H1 (cell line): ENCODE measurements at regions not wholly inside any gene's neighbourhood (a gene's known extent, or its start where the extent isn't known, plus 50 kb on each side); places are given as distances from the start of the nearest gene placed in this dataset.

ENCODE experiments used
- CTCF ChIA-PET: fragments of 300-600 bp; sonication (Branson Sonifier 250); formaldehyde crosslinking; loops from one replicate; lab custom pipeline; 2021; ENCODE audit not compliant: partially characterized antibody; lab: Charles Lee
- POLR2A ChIA-PET: fragments of 300-600 bp; sonication (Branson Sonifier 250); formaldehyde crosslinking; loops from one replicate; lab custom pipeline; 2021; ENCODE audit warnings: inconsistent platforms; ENCODE audit not compliant: partially characterized antibody; lab: Charles Lee
- DNase-seq, 2 experiments: peaks; one replicate each; pipeline versions ENCODE4 v3.0.0 to v3.0.0-alpha.2; 2010 to 2022; ENCODE audit warnings: low spot score in 2 of 2, low read depth in 1 of 2, mixed read lengths in 1 of 2
- FAIRE-seq: peaks from 2 replicates; lab custom pipeline; 2011; peaks lifted over from hg19 to GRCh38; lab: Jason Lieb, UNC
- H2AFZ ChIP-seq: 2 replicates; pipeline ENCODE4 v1.8.1; 2012; ENCODE audit warnings: low read length, inconsistent platforms
- H2AK5ac ChIP-seq: 2 replicates; pipeline ENCODE4 v1.6.1; 2013; ENCODE audit warnings: low read depth, low read length
- H2BK120ac ChIP-seq: replicated peaks from 2 replicates; pipeline ENCODE3; 2013; ENCODE audit warnings: low read depth, low read length, inconsistent platforms
- H2BK12ac ChIP-seq: 2 replicates; pipeline ENCODE4 v1.6.1; 2013; ENCODE audit warnings: low read depth, low read length
- H2BK15ac ChIP-seq: 2 replicates; pipeline ENCODE4 v1.6.1; 2013; ENCODE audit warnings: low read length
- H2BK20ac ChIP-seq: 2 replicates; pipeline ENCODE4 v1.6.1; 2013; ENCODE audit warnings: low read length
- H2BK5ac ChIP-seq: 2 replicates; pipeline ENCODE4 v1.6.1; 2013; ENCODE audit warnings: low read depth, low read length
- H3K14ac ChIP-seq: 2 replicates; pipeline ENCODE4 v1.6.1; 2013; ENCODE audit warnings: inconsistent platforms; ENCODE audit not compliant: insufficient read length
- H3K18ac ChIP-seq: 2 replicates; pipeline ENCODE4 v1.6.1; 2013; ENCODE audit warnings: low read length; ENCODE audit errors: extremely low read depth
- H3K23ac ChIP-seq: 2 replicates; pipeline ENCODE4 v1.6.1; 2013; ENCODE audit warnings: inconsistent platforms; ENCODE audit not compliant: insufficient read length
- H3K23me2 ChIP-seq: 2 replicates; pipeline ENCODE4 v1.6.1; 2013; ENCODE audit warnings: low read depth, low read length
- H3K27ac ChIP-seq: 2 replicates; pipeline ENCODE4 v1.6.1; 2011; ENCODE audit warnings: low read depth, low read length, inconsistent platforms
- H3K27me3 ChIP-seq, 4 experiments: replicated peaks in 1 of 4; 1 replicate in 1 of 4; 2 replicates in 3 of 4; pipeline versions ENCODE4 v1.6.1 to v1.8.1; 2011 to 2013; ENCODE audit warnings: low read length in 3 of 4, mild to moderate bottlenecking in 3 of 4, inconsistent platforms in 2 of 4, mixed read lengths in 2 of 4, moderate library complexity in 1 of 4; ENCODE audit not compliant: control insufficient read depth in 3 of 4, insufficient read depth in 3 of 4; ENCODE audit errors: extremely low read depth in 1 of 4
- H3K36me3 ChIP-seq, 4 experiments: 2 replicates each; pipeline versions ENCODE4 v1.6.1 to v1.8.1; 2011 to 2013; ENCODE audit warnings: mild to moderate bottlenecking in 4 of 4, low read length in 3 of 4, moderate library complexity in 2 of 4, control low read depth in 1 of 4, inconsistent platforms in 1 of 4; ENCODE audit not compliant: insufficient read depth in 4 of 4, control insufficient read depth in 2 of 4
- H3K4ac ChIP-seq: replicated peaks from 2 replicates; pipeline ENCODE3; 2013; ENCODE audit warnings: low read length, low read depth, mixed read lengths, inconsistent platforms; ENCODE audit not compliant: insufficient read length
- H3K4me1 ChIP-seq, 4 experiments: replicated peaks in 1 of 4; 1 replicate in 1 of 4; 2 replicates in 3 of 4; pipeline versions ENCODE4 v1.6.1 to v1.8.1; 2011 to 2013; ENCODE audit warnings: low read length in 3 of 4, inconsistent platforms in 2 of 4, mixed read lengths in 1 of 4; ENCODE audit not compliant: insufficient read depth in 4 of 4, control insufficient read depth in 3 of 4
- H3K4me2 ChIP-seq, 2 experiments: 2 replicates each; pipeline versions ENCODE4 v1.6.1 to v1.8.1; 2011 to 2013; ENCODE audit warnings: low read depth in 2 of 2, low read length in 2 of 2, control low read depth in 1 of 2, inconsistent platforms in 1 of 2, mild to moderate bottlenecking in 1 of 2; ENCODE audit not compliant: insufficient read depth in 1 of 2
- H3K4me3 ChIP-seq, 4 experiments: fragments of 200-600, 300-600 bp in 1 of 4; sonication (generic), shearing (Covaris generic), sonication (Bioruptor Twin) in 1 of 4; 2 replicates each; pipeline versions ENCODE4 v1.5.1 to v1.8.1; 2011 to 2016; ENCODE audit warnings: low read length in 4 of 4, low read depth in 3 of 4, control low read depth in 2 of 4, inconsistent platforms in 2 of 4, mild to moderate bottlenecking in 2 of 4, mixed read lengths in 1 of 4, moderate library complexity in 1 of 4; ENCODE audit not compliant: insufficient read depth in 2 of 4; ENCODE audit errors: extremely low read depth in 1 of 4
- H3K56ac ChIP-seq: replicated peaks from 2 replicates; pipeline ENCODE3; 2013; ENCODE audit warnings: low read depth, mild to moderate bottlenecking, mixed read lengths, low read length, inconsistent platforms; ENCODE audit not compliant: insufficient read length
- H3K79me1 ChIP-seq: 2 replicates; pipeline ENCODE4 v1.6.1; 2013; ENCODE audit warnings: low read depth, low read length, control low read depth
- H3K79me2 ChIP-seq, 2 experiments: 2 replicates each; pipeline versions ENCODE4 v1.6.1 to v1.8.1; 2012 to 2013; ENCODE audit warnings: low read length in 2 of 2, mild to moderate bottlenecking in 2 of 2, inconsistent platforms in 1 of 2; ENCODE audit not compliant: insufficient read depth in 2 of 2, control insufficient read depth in 1 of 2
- H3K9ac ChIP-seq, 4 experiments: replicated peaks in 1 of 4; 1 replicate in 1 of 4; 2 replicates in 3 of 4; pipeline versions ENCODE4 v1.6.1 to v1.8.1; 2011 to 2013; ENCODE audit warnings: low read depth in 3 of 4, low read length in 3 of 4, control low read depth in 2 of 4, mild to moderate bottlenecking in 2 of 4, moderate library complexity in 2 of 4, inconsistent platforms in 1 of 4; ENCODE audit errors: extremely low read depth in 1 of 4
- H3K9me3 ChIP-seq, 2 experiments: 2 replicates each; pipeline versions ENCODE4 v1.6.1 to v1.8.1; 2012 to 2013; ENCODE audit warnings: mild to moderate bottlenecking in 2 of 2, moderate library complexity in 2 of 2, control low read depth in 1 of 2, inconsistent platforms in 1 of 2, low read depth in 1 of 2, low read length in 1 of 2, mixed read lengths in 1 of 2; ENCODE audit not compliant: insufficient read depth in 2 of 2
- H4K20me1 ChIP-seq, 2 experiments: replicated peaks in 1 of 2; 2 replicates each; pipeline versions ENCODE3 to v1.8.1; 2011 to 2013; ENCODE audit warnings: inconsistent platforms in 2 of 2, low read length in 2 of 2, mild to moderate bottlenecking in 1 of 2; ENCODE audit not compliant: insufficient read depth in 2 of 2, control insufficient read depth in 1 of 2
- H4K5ac ChIP-seq: 2 replicates; pipeline ENCODE4 v1.6.1; 2013; ENCODE audit warnings: low read length, low read depth, mixed read lengths, inconsistent platforms; ENCODE audit not compliant: insufficient read length
- H4K8ac ChIP-seq: 2 replicates; pipeline ENCODE4 v1.8.0; 2013; ENCODE audit warnings: mild to moderate bottlenecking, moderate library complexity, low read length, inconsistent platforms; ENCODE audit not compliant: insufficient read depth; ENCODE audit errors: extremely low read depth
- H4K91ac ChIP-seq: replicated peaks from 2 replicates; pipeline ENCODE3; 2013; ENCODE audit warnings: low read length, mixed read lengths, inconsistent platforms; ENCODE audit not compliant: insufficient read length
- ATF3 ChIP-seq: IDR thresholded peaks from 2 replicates; pipeline ENCODE4 v1.6.1; 2011; ENCODE audit warnings: low read depth, mild to moderate bottlenecking, low read length; ENCODE audit not compliant: insufficient read depth
- CBX8 ChIP-seq: fragments of 300-800, 300-1000 bp; sonication (generic); IDR thresholded peaks from 2 replicates; pipeline ENCODE4 v1.7.1; 2016; ENCODE audit warnings: low read depth, low read length, borderline replicate concordance
- CTCF ChIP-seq, 3 experiments: IDR thresholded peaks; 1 replicate in 2 of 3; 2 replicates in 1 of 3; pipeline versions ENCODE4 v1.5.1 to v1.6.1; 2011; ENCODE audit warnings: low read length in 3 of 3, mild to moderate bottlenecking in 3 of 3, inconsistent platforms in 2 of 3, low read depth in 1 of 3, moderate library complexity in 1 of 3; ENCODE audit not compliant: insufficient read depth in 1 of 3; ENCODE audit errors: control extremely low read depth in 1 of 3
- HDAC2 ChIP-seq, 2 experiments: fragments of 300-600 bp in 1 of 2; sonication (generic) in 1 of 2; IDR thresholded peaks; 2 replicates each; pipeline ENCODE4 v1.6.1; 2011 to 2012; ENCODE audit warnings: low read depth in 2 of 2, low read length in 2 of 2, mild to moderate bottlenecking in 2 of 2, moderate library complexity in 2 of 2, borderline replicate concordance in 1 of 2, inconsistent platforms in 1 of 2
- JUN ChIP-seq: IDR thresholded peaks from 2 replicates; pipeline ENCODE4 v1.6.1; 2011; ENCODE audit warnings: low read depth, mild to moderate bottlenecking, improper control_type of control experiment, low read length
- MAFK ChIP-seq: IDR thresholded peaks from 2 replicates; pipeline ENCODE4 v1.6.1; 2012; ENCODE audit warnings: low read depth, mild to moderate bottlenecking, improper control_type of control experiment, low read length
- SIRT6 ChIP-seq: IDR thresholded peaks from one replicate; pipeline ENCODE4 v1.7.1; 2012; ENCODE audit warnings: low read length, inconsistent platforms
- SIX5 ChIP-seq: IDR thresholded peaks from 2 replicates; pipeline ENCODE4 v1.6.1; 2011; ENCODE audit warnings: mild to moderate bottlenecking, low read depth, low read length
- SP2 ChIP-seq: IDR thresholded peaks from 2 replicates; pipeline ENCODE4 v1.6.1; 2012; ENCODE audit warnings: mild to moderate bottlenecking, low read length, inconsistent platforms
- TCF12 ChIP-seq: IDR thresholded peaks from 2 replicates; pipeline ENCODE4 v1.6.1; 2011; ENCODE audit warnings: low read depth, mild to moderate bottlenecking, low read length
- YY1 ChIP-seq: IDR thresholded peaks from 2 replicates; pipeline ENCODE4 v1.6.1; 2011; ENCODE audit warnings: low read depth, mild to moderate bottlenecking, low read length
- WGBS, 2 experiments: shearing (Covaris generic) in 1 of 2; methylation state at CpG; one replicate each; pipeline versions ENCODE4 v1.1.6 to v1.1.7; 2013 to 2015; ENCODE audit warnings: low lambda C conversion rate in 2 of 2, mixed read lengths in 2 of 2, inconsistent platforms in 1 of 2, low coverage in 1 of 2, missing lambda C conversion rate in 1 of 2; ENCODE audit not compliant: insufficient replicate concordance in 2 of 2, insufficient coverage in 1 of 2, insufficient read length in 1 of 2; ENCODE audit errors: extremely low coverage in 1 of 2, missing lambda C conversion rate in 1 of 2; 5-methylcytosine and 5-hydroxymethylcytosine counted together

- Histone ChIP-seq H3K79me2 (no peaks in the 10 kb centered on the region), H3K9ac (no peak overlapping the region), H3K27me3 (no peaks in the 10 kb centered on the region), H2BK12ac (no peak overlapping the region), H2AK5ac (no peak overlapping the region), H3K56ac (no peak overlapping the region), H3K27ac (no peak overlapping the region), H3K36me3 (no peaks in the 10 kb centered on the region), H2BK5ac (no peak overlapping the region), H2BK15ac (no peak overlapping the region), H4K8ac (no peak overlapping the region; the same call in 1 of the 2 replicates), H3K14ac (no peak overlapping the region), H3K9me3 (no peaks in the 10 kb centered on the region), H4K20me1 (no peaks in the 10 kb centered on the region), H4K5ac (no peak overlapping the region), H3K23ac (no peak overlapping the region), H3K18ac (no peak overlapping the region), H3K4ac (no peak overlapping the region), H2BK20ac (no peak overlapping the region), H2AFZ (no peak overlapping the region), H3K4me2 (no peak overlapping the region), H3K79me1 (no peaks in the 10 kb centered on the region), H3K4me3 (no peak overlapping the region), H3K4me1 (peaks cover 0 to 11% (median 0%) of the 10 kb centered on the region in 4 experiments; a peak in 2 of 7 replicates), H3K23me2 (no peaks in the 10 kb centered on the region), H4K91ac (no peak overlapping the region), H2BK120ac (no peak overlapping the region)
- DNase-seq (no peak), FAIRE-seq (no peak)
- POLR2A ChIA-PET = no interaction called here
- CTCF ChIA-PET = interaction anchor here (1.0 to 7.8 kb wide), 6 partner anchors 12 to 1177 kb away, joined by 3 to 84 read pairs (median 5); no protein-coding TSS in a partner anchor
- WGBS, 2 experiments = 95% methylated on average over 14 of the region's 14 CpGs; no CpG with 5 or more reads in 1 of the 2 experiments
- TF ChIP-seq YY1 (no peak), MAFK (no peak), SP2 (no peak), CTCF (IDR thresholded peaks at IDR 0.05; ENCODE audit: control extremely low read depth in 1 of 3, insufficient read depth in 1 of 3, low read depth in 1 of 3, low read length in 3 of 3) (no peak), SIX5 (no peak), ATF3 (no peak), CBX8 (no peak), HDAC2 (IDR thresholded peaks at IDR 0.05; ENCODE audit: borderline replicate concordance in 1 of 2, low read depth in 2 of 2, low read length in 2 of 2) (no peak), SIRT6 (no peak), TCF12 (no peak), JUN (no peak)
Measured at GRCh38 chr18:70452501-70452900, 163.7 kb downstream of the SOCS6 start.
